ENCODE measurements at regions not wholly inside any gene's neighbourhood (a gene's known extent, or its start where the extent isn't known, plus 50 kb on each side); places are given as distances from the start of the nearest gene placed in this dataset.

DNA sequence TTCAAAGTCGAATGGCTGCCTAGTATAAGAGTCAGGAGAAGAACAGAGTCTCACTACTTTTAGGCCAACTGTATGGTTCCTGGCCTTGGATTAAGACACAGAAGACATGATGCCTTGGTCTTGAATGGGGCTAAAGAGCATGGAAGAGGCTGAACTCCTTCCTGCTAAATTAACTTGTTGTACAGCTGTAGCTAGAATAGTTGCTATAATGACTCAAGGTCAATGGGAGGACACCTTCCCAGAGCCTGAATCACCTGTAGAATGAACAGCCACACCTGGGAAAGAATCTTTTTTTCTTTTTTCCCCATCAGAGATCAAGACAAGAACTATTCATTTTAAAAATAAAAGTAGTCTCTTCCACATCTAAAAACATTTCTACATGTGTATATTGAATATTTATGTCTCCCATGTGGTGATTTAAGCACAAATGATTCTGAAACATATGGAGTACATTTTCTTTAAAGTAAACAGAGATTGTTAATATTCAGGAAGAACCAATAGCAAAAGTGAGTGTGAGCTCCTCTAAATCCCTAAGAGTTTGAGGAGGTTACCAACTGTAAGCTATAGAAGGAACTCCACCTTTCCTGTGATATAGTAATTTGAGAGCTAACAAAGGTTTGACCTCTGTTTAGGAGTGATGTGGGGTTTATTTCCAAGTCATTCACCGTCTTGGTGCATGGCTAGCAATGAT, 191.3 kb downstream of the TGFB2 start:
- no peak for DNase-seq (ENCODE audit: low read depth in 2 of 2)
- TF ChIP-seq, protein P1, sequence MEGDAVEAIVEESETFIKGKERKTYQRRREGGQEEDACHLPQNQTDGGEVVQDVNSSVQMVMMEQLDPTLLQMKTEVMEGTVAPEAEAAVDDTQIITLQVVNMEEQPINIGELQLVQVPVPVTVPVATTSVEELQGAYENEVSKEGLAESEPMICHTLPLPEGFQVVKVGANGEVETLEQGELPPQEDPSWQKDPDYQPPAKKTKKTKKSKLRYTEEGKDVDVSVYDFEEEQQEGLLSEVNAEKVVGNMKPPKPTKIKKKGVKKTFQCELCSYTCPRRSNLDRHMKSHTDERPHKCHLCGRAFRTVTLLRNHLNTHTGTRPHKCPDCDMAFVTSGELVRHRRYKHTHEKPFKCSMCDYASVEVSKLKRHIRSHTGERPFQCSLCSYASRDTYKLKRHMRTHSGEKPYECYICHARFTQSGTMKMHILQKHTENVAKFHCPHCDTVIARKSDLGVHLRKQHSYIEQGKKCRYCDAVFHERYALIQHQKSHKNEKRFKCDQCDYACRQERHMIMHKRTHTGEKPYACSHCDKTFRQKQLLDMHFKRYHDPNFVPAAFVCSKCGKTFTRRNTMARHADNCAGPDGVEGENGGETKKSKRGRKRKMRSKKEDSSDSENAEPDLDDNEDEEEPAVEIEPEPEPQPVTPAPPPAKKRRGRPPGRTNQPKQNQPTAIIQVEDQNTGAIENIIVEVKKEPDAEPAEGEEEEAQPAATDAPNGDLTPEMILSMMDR (IDR thresholded peaks at IDR 0.05; ENCODE audit: low read depth, low read length), result no peak
- no peak overlapping the region for H3K4me3 ChIP-seq (replicated peaks in 1 of 2; ENCODE audit: low read depth in 2 of 2, low read length in 2 of 2)

DNA sequence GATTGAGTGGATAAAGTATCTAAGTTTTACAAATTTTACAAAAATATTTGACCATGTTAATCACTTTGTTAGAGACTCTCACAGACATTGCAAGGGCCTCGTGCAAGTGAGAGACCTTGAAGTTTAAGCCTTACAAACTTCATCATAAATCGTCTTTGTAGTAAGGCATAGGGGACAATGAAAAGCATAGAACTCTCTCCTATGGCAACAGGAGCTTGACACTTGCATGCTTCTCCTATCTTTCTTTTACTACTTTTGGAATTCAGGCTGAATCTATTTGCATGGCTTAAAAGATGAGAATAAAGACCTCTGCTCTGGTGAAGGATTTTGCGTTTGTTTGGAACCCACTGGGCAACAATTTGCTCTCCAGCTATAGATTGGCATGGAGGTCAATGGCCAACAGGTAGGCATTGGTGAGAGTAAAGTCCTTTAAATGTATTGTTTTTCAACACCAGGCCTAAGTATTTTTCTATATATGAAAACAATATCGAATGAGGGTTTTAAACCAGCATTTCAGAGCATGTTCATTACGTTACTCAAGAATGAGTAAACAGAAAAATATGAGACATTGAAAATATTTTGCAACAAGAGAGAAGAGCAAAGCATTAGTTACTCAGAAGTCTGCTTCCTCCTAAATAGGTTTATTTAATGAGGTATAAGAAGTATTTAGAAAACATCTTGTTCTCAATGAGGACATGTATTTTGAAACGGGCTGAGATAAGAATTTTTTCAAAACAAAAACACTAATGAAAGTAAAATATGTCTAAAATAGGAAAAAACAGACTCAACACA, 192.2 kb downstream of the TGFB2 start:
- TF ChIP-seq, protein P1 (IDR thresholded peaks at IDR 0.05; ENCODE audit: low read depth, low read length), result no peak
- peak; percentile 75 to 93 for DNase-seq (ENCODE audit: low read depth in 2 of 2)
- no peak overlapping the region for H3K4me3 ChIP-seq (replicated peaks in 1 of 2; ENCODE audit: low read depth in 2 of 2, low read length in 2 of 2)

DNA sequence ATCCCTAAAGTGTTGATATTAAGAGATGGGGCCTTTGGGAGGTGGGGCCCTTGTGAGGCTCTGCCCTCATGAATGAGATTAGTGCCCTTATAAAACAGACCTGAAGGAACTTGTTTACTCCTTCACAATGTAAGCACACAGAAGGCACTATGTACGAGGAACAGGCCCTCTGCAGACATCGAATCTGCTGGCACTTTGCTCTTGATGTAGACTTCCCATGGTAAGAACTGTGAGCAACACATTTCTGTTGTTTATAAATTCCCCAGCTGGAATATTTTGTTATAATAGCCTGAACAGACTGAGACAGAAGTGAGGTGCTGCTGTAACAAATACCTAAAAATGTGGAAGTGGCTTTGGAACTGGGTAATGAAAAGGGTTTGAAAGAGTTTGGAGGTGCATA, 193.2 kb downstream of the TGFB2 start:
- TF ChIP-seq, protein P1 (IDR thresholded peaks at IDR 0.05; ENCODE audit: low read depth, low read length), result no peak
- H3K4me3 ChIP-seq (replicated peaks in 1 of 2; ENCODE audit: low read depth in 2 of 2, low read length in 2 of 2), result no peak overlapping the region
- peak in 1 of 2 donors; percentile 31 for DNase-seq (ENCODE audit: low read depth in 2 of 2)

DNA sequence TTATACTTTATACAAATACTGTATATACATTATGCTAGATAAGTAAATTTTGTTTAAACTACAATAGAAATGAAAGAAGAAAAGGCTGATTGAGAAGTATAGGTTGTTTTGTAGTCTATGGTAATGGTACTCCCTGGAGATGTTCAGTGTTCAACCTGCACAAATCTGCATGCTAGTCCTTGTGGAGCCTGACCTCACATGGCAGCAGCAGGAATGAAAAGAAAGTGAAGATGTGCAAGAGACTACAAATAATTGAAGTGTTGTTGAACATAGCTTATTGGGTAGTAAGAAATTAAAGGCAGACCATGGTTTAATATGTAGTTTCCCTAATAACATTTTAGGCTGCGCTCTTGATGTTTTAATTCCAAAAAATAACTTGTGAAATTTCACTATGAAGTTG, 201.2 kb downstream of the TGFB2 start:
- no peak overlapping the region for H3K4me3 ChIP-seq (replicated peaks in 1 of 2; ENCODE audit: low read depth in 2 of 2, low read length in 2 of 2)
- peak; percentile 25 to 45 for DNase-seq (ENCODE audit: low read depth in 2 of 2)
- TF ChIP-seq, protein P1 (IDR thresholded peaks at IDR 0.05; ENCODE audit: low read depth, low read length), result peak; percentile 18

DNA sequence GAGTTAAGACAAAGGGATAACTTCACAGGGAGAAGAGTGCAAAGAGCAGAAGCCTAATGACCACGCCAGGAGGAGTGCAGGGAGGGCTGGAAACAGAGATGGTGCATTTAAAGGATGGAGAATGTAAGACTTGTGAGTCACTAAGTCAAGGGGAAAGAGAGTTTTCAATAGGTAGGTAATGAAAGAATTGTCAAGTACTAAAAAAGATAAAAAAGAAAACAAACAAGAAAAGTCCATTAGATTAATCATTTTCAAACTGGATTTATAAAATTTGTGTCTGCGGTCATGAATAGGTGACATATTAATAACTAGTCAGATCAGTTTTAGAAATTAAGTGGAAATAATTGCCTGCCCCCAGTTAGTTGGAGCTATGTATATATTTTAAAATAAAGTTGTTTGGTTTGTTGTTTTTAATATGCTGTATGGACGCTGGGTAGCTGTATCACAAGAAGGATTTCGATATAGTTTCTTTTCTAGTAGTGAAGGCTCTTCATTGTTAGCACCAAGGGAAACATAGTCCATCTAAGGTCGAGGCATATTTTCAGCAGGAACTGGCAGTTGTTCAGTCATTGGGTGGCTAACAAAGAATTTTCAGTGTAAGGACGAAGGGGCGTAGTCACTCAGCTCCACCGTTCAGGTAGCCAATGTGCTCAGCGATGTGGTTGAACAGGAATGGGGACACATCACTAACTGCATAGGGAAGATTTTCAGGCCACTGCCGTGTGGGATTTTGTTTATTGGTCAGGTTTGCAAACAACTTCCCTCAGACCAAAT, 203.0 kb downstream of the TGFB2 start:
- H3K4me3 ChIP-seq (replicated peaks in 1 of 2; ENCODE audit: low read depth in 2 of 2, low read length in 2 of 2), result no peak overlapping the region
- DNase-seq (ENCODE audit: low read depth in 2 of 2), result no peak
- TF ChIP-seq, protein P1 (IDR thresholded peaks at IDR 0.05; ENCODE audit: low read depth, low read length), result no peak

DNA sequence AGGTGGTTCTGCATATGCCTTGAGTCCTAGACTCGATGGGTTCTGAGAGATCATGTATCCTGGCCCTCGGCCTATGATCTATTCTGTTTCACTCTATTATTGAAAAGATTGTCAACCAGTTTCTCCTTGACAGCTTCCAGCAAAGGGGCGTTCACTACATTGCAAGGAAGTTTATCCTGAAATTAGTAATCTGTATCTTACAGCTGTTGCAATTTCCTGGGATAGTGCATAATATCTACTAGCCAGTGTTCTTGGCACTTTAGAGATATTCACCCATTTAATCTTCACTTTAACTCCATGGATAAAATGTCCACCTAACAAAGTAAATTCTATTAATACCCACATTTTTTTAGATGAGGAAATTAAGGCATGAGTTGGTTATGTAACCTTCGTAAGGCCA, 203.6 kb downstream of the TGFB2 start:
- no peak overlapping the region for H3K4me3 ChIP-seq (replicated peaks in 1 of 2; ENCODE audit: low read depth in 2 of 2, low read length in 2 of 2)
- peak in 1 of 2 donors; percentile 19 for DNase-seq (ENCODE audit: low read depth in 2 of 2)
- TF ChIP-seq, protein P1 (IDR thresholded peaks at IDR 0.05; ENCODE audit: low read depth, low read length), result no peak
